DOHH2 (cell line): ENCODE measurements at regions not wholly inside any gene's neighbourhood (a gene's known extent, or its start where the extent isn't known, plus 50 kb on each side); places are given as distances from the start of the nearest gene placed in this dataset.

Experiments used
- H3F3A ChIP-seq: fragments of 200-600 bp; sonication (generic), shearing (Covaris generic); 2 replicates; pipeline ENCODE4 v1.6.0; 2016; ENCODE audit warnings: antibody characterized with exemption, mild to moderate bottlenecking; ENCODE audit not compliant: control insufficient read depth, insufficient read depth
- H3K27ac ChIP-seq: fragments of 200-600 bp; sonication (generic); 2 replicates; pipeline ENCODE4 v1.5.1; 2014; ENCODE audit warnings: low read depth, mild to moderate bottlenecking, low read length, moderate library complexity
- H3K27me3 ChIP-seq: fragments of 200-600 bp; sonication (generic); 2 replicates; pipeline ENCODE4 v1.6.1; 2014; ENCODE audit warnings: mild to moderate bottlenecking, low read length, mixed read lengths; ENCODE audit not compliant: control insufficient read depth
- H3K36me3 ChIP-seq: fragments of 200-600 bp; sonication (generic); 2 replicates; pipeline ENCODE4 v1.6.1; 2014; ENCODE audit warnings: mild to moderate bottlenecking, low read length, moderate library complexity, mixed read lengths; ENCODE audit not compliant: control insufficient read depth
- H3K4me1 ChIP-seq: fragments of 200-600 bp; sonication (generic); 2 replicates; pipeline ENCODE4 v1.6.1; 2014; ENCODE audit warnings: mild to moderate bottlenecking, low read length, mixed read lengths; ENCODE audit not compliant: control insufficient read depth
- H3K4me2 ChIP-seq: fragments of 200-600 bp; sonication (generic); 2 replicates; pipeline ENCODE4 v1.6.0; 2014; ENCODE audit warnings: mild to moderate bottlenecking, low read length, moderate library complexity
- H3K4me3 ChIP-seq: fragments of 200-600 bp; sonication (generic); 2 replicates; pipeline ENCODE4 v1.5.1; 2014; ENCODE audit warnings: mild to moderate bottlenecking, low read length, mixed read lengths
- H3K79me2 ChIP-seq: fragments of 200-600 bp; sonication (generic); 2 replicates; pipeline ENCODE4 v1.6.1; 2014; ENCODE audit warnings: mild to moderate bottlenecking, low read length, mixed read lengths; ENCODE audit not compliant: control insufficient read depth
- H3K9me2 ChIP-seq: fragments of 200-600 bp; sonication (generic); replicated peaks from 2 replicates; pipeline ENCODE4 v1.6.1; 2014; ENCODE audit warnings: mild to moderate bottlenecking, low read length, mixed read lengths; ENCODE audit not compliant: control insufficient read depth
- H3K9me3 ChIP-seq: fragments of 200-600 bp; sonication (generic); 2 replicates; pipeline ENCODE4 v1.6.1; 2014; ENCODE audit warnings: antibody characterized with exemption, low read length, mixed read lengths; ENCODE audit not compliant: control insufficient read depth, insufficient read depth
- H4K20me1 ChIP-seq: fragments of 200-600 bp; sonication (generic); 2 replicates; pipeline ENCODE4 v1.6.0; 2014; ENCODE audit warnings: low read depth, mild to moderate bottlenecking, antibody characterized with exemption, low read length, moderate library complexity; ENCODE audit not compliant: control insufficient read depth, insufficient read depth
- EZH2phosphoT487 ChIP-seq: fragments of 200-600 bp; sonication (generic); IDR thresholded peaks from 2 replicates; pipeline ENCODE4 v1.6.1; 2017; ENCODE audit warnings: borderline replicate concordance, mild to moderate bottlenecking, antibody characterized with exemption, low read length, moderate library complexity, mixed read lengths
- TF ChIP-seq, protein P1 (sequence below): fragments of 200-600 bp; sonication (generic); IDR thresholded peaks from one replicate; pipeline ENCODE4 v1.5.1; 2014; ENCODE audit warnings: antibody characterized with exemption, mild to moderate bottlenecking, low read depth, low read length; ENCODE audit not compliant: poor library complexity, severe bottlenecking

DNA sequence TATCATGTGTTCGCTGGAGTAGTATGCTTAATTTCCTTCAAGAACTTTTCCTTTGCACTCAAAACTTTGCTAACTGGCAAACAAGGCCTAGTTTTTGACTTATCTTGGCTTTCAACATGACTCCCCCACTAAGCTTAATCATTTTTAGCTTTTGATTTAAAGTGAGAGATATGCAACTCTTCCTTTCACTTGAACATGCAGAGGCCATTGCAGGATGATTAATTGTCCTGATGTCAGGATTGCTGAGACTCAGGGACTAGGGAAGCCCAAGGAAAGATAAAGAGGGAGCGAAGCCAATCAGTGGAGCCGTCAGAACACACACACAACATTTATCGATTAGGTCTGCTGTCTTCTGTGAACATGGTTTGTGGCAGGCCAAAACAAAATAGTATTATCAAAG lies 491.4 kb downstream of the CBLN4 start:
- Histone ChIP-seq H3K36me3 (no peaks in the 10 kb centered on the region), H3K9me3 (no peaks in the 10 kb centered on the region), H3K4me3 (no peak overlapping the region), H3F3A (no peaks in the 10 kb centered on the region), H3K27me3 (no peaks in the 10 kb centered on the region), H3K79me2 (no peaks in the 10 kb centered on the region), H3K9me2 (no peaks in the 10 kb centered on the region), H3K4me2 (no peak overlapping the region), H3K27ac (no peak overlapping the region), H3K4me1 (no peaks in the 10 kb centered on the region), H4K20me1 (no peaks in the 10 kb centered on the region)
- TF ChIP-seq EZH2phosphoT487, result no peak
- TF ChIP-seq, protein P1, sequence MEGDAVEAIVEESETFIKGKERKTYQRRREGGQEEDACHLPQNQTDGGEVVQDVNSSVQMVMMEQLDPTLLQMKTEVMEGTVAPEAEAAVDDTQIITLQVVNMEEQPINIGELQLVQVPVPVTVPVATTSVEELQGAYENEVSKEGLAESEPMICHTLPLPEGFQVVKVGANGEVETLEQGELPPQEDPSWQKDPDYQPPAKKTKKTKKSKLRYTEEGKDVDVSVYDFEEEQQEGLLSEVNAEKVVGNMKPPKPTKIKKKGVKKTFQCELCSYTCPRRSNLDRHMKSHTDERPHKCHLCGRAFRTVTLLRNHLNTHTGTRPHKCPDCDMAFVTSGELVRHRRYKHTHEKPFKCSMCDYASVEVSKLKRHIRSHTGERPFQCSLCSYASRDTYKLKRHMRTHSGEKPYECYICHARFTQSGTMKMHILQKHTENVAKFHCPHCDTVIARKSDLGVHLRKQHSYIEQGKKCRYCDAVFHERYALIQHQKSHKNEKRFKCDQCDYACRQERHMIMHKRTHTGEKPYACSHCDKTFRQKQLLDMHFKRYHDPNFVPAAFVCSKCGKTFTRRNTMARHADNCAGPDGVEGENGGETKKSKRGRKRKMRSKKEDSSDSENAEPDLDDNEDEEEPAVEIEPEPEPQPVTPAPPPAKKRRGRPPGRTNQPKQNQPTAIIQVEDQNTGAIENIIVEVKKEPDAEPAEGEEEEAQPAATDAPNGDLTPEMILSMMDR, result no peak

DNA sequence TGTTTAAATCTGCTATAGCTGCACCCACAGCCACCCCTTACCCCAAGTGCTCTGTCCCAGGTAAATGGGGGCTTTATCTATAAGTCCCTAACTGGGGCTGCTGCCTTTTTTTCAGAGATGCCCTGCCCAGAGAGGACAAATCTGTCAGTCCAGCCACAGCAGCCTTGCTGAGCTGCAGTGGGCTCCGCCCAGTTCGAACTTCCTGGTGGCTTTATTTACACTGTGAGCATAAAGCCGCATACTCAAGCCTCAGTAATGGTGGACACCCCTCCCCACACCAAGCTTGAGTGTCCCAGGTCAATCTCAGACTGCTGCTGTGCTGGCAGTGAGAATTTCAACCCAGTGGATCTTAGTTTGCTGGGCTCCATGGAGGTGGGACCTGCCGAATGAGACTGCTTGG lies 505.2 kb downstream of the CBLN4 start:
- Histone ChIP-seq H4K20me1 (no peaks in the 10 kb centered on the region), H3K36me3 (no peaks in the 10 kb centered on the region), H3K4me1 (no peaks in the 10 kb centered on the region), H3K27me3 (no peaks in the 10 kb centered on the region), H3K9me3 (no peaks in the 10 kb centered on the region), H3K4me2 (no peak overlapping the region), H3K9me2 (no peaks in the 10 kb centered on the region), H3K79me2 (no peaks in the 10 kb centered on the region), H3K4me3 (no peak overlapping the region), H3K27ac (no peak overlapping the region), H3F3A (no peaks in the 10 kb centered on the region)
- TF ChIP-seq, protein P1, result no peak
- TF ChIP-seq EZH2phosphoT487, result no peak

DNA sequence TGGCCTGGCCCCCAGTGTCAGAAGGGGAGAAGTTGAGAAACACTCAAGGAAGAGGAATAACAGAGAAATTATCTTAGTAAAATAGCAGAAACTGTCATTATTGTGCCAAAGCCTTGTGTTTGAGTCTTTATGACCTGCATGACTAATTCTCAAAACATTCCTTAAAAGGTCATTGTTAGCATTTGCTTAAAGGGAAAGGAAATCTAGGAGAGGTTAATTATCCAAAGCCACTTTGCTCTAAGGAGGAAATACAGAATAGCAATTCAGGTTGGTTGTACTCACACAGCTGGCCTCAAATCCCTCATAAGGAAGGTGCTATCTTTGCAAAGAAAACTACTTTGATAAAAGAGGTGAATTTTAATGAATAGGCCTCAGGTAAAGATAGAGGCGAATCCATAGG lies 516.7 kb downstream of the CBLN4 start:
- no peak overlapping the region for H3K27ac ChIP-seq
- no peaks in the 10 kb centered on the region for H3K9me2 ChIP-seq
- H3F3A ChIP-seq, result no peaks in the 10 kb centered on the region
- no peaks in the 10 kb centered on the region for H3K79me2 ChIP-seq
- TF ChIP-seq, protein P1, result no peak
- no peak for TF ChIP-seq EZH2phosphoT487
- H3K4me3 ChIP-seq, result no peak overlapping the region
- no peaks in the 10 kb centered on the region for H3K36me3 ChIP-seq
- no peaks in the 10 kb centered on the region for H3K9me3 ChIP-seq
- H3K27me3 ChIP-seq, result no peaks in the 10 kb centered on the region
- H4K20me1 ChIP-seq, result no peaks in the 10 kb centered on the region
- no peak overlapping the region for H3K4me2 ChIP-seq
- H3K4me1 ChIP-seq, result no peaks in the 10 kb centered on the region
